Medulla oblongata (tissue), 1 donor: ENCODE measurements at regions not wholly inside any gene's neighbourhood (a gene's known extent, or its start where the extent isn't known, plus 50 kb on each side); places are given as distances from the start of the nearest gene placed in this dataset.

Experiments used
- DNase-seq: peaks from one replicate; pipeline ENCODE4 v3.0.0-alpha.2; 2015; ENCODE audit errors: extremely low spot score

DNA sequence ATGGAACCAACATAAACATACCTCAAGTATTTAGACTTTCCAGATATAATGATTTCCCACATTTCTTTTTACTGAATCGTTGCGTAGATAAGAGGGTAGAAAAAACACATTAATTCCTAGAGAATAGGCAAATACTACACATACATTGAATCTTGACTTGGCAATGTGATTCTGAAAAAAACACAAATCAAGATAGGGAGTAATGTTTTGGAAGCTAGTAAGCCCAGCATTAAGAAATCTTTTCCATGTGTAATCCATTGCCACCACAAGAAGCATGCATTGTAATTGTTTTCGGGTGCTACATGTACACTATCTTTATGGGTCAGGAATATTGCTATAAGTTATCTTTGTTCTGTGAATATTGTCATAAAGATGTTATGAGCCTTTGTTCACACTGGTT, 269.8 kb upstream of the PDGFD start:
- no peak for DNase-seq

DNA sequence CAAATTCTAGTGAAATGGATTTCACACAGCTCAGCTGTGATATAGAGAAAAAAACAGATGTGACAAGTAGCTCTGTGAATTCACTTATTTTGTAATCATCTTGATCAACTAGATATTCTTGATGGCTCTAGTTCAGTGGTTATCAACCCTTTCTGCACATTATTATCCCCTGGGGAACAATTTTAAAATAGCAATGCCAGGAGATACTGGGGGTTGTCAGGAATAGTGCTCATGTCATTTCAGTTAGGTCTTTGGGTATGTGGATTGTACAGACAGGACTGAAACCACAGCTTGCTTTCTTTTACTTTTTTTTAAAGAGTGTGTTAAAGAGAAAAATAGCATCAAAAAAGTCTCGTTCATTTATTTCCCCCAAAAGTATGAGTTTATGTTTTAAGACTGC, 269.0 kb upstream of the PDGFD start:
- no peak for DNase-seq

DNA sequence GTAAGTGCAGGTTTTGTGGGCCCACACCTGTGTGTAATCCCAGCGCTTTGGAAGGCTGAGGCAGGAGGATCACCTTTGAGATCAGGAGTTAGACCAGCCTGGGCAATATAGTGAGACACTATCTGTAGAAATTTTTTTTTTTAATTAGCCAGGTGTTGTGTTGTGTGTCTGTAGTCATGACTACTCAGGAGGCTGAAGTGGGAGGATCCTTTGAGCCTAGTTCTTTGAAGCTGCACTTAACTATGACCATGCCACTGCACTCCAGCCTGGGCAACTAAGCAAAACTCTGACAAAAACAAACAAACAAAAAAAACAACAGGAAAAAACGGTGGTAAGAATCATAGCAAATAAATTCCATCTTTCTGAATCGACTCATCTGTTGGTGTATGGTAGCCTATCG, 268.6 kb upstream of the PDGFD start:
- no peak for DNase-seq

DNA sequence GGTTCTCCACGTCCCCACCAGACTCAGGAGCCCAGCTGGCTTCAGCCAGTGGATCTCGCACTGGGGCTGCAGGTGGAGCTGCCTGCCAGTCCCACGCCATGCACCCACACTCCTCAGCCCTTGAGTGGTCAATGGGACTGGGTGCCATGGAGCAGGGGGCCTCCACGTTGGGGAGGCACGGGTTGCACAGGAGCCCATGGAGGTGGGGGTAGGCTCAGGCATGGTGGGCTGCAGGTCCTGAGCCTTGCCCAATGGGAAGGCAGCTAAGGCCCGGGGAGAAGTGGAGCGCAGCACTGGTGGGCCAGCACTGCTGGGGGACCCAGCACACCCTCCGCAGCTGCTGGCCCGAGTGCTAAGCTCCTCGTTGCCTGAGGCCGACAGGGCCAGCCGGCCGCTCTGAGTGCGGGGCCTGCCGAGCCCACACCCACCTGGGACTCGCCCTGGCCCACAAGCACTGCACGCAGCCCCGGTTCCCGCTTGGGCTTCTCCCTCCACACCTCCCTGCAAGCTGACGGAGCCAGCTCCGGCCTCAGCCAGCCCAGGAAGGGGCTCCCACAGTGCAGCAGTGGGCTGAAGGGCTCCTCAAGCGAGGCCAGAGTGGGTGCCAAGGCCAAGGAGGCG, 258.5 kb upstream of the PDGFD start:
- no peak for DNase-seq

DNA sequence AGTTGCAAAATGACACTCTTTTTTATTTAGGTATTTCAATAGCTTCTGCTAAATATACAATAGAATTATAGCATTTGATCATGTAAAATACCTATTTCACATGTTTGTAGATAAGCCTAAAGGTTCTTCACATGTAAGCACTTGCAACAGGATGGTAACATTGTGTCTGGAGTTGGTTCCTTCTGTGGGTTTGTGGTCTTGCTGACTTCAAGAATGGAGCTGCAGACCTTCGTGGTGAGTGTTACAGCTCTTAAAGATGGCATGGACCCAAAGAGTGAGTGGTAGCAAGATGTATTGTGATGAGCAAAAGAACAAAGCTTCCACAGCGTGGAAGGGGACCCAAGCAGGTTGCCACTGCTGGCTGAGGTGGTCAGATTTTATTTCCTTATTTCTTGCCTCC, 246.4 kb upstream of the PDGFD start:
- DNase-seq: no peak

DNA sequence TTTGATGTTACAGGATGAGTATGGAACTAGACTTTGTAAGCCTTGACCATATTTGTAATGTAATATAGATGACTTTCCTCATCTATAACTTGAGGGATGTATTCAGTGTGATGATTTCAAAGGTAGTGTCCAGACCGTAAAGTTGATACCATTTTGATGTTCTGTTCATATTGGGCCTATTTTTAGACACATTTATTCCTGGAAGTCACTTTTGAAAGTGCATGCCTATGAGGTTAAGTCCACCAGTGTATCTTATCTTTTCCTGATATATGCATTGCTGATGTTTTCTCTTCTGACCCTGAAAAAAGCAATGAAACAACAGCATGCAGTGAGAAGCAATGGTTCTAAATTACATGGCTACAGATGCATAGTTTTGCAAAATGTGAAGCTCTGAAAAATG, 244.7 kb upstream of the PDGFD start:
- no peak for DNase-seq

DNA sequence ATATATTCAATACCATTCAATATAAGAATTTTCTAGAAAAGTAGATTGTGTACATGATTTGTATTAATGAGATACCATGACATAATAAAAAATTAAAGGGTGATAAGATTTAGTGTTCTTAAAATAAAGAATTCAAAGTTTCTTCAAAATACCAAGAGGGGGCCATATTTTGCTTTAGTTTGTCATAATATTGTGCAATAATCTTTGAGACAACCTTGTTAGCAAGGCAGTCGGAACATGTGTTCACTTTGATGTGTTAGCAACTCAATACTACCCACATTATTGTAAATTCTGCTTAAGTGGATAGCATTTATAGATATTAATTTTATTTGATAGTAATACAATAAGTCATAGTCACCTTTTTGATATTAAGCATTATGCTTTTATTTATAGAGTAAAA, 241.3 kb upstream of the PDGFD start:
- no peak for DNase-seq

DNA sequence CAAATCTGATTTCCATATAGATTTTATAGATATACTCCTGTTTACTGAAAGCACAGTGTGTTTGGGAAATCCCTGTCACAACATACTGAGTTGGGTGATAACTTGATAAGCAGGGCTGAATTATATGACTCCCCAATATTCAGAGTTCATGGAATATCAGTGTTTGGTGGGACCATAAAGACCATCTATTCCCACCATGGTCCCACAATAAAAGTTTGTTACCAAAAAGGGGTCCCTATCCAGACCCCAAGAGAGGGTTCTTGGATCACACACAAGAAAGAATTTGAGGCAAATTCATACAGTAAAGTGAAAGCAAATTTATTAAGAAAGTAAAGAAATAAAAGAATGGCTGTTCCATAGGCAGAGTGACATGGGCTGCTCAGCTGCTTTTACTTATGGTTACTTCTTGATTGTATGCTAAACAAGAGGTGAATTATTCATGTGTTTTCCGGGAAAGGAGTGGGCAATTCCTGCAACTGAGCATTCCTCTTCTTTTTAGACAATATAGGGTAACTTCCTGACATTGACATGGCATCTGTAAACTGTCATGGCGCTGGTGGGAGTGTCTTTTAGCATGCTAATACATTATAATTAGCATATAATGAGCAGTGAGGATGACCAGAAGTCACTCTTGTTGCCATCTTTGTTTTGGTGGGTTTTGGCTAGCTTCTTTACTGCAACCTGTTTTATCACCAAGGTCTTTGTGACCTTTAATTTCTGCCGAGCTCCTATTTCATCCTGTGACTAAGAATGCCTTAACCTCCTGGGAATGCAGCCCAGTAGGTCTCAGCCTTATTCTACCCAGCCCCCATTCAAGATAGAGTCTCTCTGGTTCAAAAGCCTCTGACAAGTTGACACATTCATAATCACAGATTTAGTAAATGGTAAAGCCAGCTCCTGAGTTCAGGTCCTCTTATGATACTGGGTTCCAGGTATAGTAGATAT, 240.6 kb upstream of the PDGFD start:
- no peak for DNase-seq

DNA sequence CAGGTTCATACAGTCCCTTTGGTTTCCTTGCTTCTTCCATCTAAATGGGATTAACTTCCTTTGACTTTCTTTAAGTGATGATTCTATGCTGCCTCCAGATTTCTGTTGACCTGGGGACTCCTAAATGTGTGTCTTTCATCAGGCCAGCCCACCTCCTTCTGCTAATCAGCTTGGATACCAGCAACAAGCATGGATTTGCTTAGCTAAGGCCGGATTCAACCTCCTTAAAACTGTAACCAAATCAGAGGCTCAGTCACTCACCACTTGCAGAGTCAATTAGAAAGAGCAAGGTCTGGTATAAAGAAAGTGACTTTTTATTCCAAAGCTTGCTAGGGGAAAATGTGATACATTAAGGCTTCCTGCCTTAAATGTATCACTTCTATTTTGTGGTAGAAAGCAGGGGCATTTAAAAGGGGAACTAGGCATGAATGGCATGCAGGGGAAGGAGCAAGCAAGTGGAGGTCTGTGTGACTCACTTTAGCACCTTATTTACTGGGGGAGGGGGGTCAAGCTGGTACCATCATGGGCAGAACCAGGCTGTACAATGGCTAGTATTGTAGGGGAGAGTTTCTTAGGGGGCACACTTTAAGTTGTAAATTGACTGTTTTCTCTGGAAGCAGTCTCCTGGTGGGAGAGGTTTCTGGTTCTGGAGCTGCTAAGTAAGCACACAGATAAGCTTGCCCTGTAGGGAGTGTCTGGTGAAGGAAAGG, 239.0 kb upstream of the PDGFD start:
- no peak for DNase-seq

DNA sequence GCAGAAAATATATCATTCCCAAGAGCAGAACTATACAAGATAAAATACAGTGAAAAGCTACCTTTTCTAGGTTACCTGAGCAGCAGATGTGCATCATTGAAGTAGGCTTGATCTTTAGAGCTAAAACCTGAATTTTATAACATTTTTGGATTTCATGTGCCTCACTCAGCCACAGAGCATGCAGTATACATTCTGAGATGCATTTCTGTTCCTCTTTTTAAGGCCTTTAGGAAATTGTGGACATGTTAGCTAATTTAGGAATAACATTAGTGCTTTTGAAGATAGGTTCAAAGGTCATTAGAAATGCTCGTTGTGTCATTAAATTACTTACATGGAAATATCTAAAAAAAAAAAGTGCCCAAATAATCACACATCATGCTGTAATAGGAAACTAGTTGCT, 230.6 kb upstream of the PDGFD start:
- DNase-seq: no peak

DNA sequence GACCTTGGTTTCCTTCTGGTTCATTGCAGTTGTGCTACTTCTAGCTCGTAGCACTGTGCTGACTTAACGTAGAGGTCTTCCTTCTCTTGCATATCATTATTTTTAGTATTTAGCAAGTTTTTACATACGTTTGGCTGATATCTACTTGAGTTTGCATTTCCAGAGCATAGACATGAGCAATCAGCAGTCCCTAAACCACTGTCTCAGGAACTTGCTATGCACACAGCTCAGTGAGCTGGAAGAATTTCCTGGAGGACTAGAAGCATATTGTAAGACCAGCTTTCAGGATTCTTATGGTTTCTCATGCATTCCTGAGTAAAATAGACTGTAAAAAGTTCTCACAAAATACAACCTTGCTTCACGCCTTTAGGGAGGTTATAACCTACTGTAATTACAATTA, 226.7 kb upstream of the PDGFD start:
- no peak for DNase-seq

DNA sequence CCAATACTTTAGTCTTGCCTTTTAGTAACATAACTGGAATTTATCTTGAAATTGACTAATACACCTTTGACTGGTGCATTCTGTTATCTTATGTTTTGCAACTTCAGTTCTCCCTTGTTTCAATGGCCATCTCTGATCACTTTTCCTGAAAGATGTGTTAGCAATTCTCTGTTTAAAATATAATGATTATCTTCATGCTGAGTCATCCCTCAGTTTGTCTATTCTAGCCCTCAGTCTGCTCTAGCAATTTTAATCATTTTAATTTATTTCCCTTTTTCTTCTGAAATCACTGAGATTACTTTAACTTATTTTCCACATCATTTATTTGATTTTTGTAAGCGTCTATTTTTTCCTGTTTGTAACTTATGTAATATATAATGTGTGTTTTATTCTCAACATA, 221.9 kb upstream of the PDGFD start:
- DNase-seq: no peak

DNA sequence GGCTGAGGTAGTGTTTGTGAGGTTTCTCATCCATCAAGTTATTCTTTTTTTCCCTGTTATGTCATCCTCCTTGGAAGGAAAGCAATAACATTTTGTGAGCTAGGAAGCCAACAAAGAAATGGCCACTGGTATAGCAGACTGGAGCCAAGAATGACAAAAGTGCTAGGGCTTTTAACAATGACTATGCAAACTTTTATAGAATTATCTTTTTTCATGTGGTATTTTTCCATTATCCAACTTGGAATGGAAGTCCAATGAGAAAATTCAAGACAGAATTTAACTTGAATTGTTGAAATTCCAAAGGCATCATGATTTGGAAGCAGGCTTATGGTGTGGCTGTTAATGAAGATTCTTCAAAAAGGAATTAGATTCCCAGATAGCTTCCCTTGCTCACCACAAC, 216.4 kb upstream of the PDGFD start:
- no peak for DNase-seq

DNA sequence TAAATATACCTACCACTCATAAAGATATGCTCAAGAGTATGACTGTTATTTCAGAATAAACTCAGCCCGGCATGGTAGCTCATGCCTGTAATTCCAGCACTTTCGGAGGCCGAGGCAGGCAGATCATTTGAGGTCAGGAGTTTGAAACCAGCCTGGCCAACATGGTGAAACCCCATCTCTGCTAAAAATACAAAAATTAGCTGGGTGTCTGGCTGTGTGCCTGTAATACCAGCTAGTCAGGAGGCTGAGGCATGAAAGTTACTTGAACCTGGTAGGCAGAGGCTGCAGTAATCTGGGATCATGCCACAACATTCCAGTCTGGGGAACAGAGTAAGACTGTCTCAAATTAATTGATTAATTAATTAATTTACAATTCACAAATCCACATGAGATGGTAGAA, 208.2 kb upstream of the PDGFD start:
- DNase-seq: no peak

DNA sequence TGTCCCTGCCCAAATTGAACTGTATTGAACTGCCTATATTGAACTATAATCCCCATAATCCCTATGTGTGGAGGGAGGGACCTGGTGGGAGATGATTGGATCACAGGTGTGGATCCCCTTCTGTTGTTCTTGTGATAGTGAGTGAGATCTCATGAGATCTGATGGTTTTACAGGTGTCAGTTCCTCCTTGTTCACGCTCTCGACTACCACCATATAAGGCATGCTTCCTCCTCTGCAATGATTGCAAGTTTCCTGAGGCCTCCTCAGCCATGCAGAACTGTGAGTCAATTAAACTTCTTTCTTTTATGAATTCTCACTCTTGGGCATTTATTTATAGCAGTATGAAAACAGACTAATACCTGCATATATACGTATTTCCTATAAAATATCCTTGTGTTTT, 206.5 kb upstream of the PDGFD start:
- no peak for DNase-seq

DNA sequence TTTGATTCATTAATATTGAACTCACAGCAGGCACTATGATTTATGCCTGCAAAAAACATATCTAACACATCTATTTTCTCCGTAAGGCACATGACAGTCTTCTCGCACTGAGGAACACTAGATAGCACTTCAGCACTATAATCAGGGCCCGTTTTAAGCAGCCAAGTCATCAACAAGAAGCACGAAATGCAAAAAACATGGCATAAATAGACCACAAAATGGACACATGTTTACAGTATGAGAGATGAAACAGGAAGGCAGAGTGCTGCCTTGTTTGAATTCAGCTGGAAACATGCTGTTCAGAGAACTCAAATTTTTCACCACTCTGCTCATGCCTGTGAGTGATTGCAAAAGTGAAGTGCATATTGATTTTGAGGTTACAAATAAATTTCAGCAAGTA, 205.8 kb upstream of the PDGFD start:
- no peak for DNase-seq

DNA sequence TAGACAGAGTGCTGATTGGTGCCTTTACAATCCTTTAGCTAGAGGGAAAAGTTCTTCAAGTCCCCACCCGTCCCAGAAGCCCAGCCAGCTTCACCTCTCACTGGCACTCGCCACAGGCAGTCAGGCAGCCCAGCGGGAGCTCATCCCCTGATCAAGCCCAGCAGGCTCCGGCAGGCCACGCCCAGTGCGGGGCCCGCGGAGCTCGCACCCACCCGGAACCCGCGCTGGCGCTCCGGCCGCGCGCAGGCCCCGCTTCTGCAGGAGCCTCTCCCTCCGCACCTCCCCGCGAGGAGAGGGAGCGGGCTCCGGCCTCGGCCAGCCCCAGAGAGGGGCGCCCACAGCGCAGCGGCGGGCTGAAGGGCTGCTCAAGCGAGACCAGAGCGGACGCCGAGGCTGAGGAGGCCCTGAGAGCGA, 202.4 kb upstream of the PDGFD start:
- DNase-seq: no peak

DNA sequence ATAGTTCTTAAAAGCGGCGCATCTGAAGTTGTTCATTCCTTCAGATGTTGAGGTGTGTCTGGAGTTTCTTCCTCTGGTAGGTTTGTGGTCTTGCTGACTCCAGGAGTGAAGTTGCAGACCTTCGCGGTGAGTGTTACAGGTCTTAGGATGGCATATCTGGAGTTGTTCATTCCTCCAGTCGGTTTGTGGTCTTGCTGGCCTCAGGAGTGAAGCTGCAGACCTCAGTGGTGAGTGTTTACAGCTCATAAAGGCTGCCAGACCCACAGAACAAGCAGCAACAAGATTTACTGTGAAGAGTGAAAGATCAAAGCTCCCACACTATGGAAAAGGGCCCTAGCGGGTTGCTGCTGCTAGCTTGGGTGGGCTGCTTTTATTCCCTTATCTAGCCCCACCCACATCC, 201.7 kb upstream of the PDGFD start:
- no peak for DNase-seq

DNA sequence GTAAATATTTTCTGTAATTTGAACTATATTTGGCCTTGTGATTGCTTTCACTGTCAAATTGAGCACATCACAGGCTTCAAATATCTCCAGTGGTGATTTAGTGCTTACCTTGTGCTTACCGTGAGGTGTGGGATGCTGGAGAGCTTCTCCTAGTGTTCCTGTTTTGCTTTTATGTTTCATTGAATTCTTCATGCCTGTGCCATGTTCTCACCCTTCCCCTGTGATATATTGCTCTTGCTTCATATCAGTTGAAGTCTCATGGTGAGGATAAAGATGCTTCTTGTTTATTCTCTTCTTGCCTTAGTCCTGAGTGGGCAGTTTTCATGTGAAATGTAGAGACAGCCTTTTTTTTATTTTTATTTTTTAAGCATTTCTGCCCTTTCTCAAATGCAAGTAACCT, 198.0 kb upstream of the PDGFD start:
- DNase-seq: no peak

DNA sequence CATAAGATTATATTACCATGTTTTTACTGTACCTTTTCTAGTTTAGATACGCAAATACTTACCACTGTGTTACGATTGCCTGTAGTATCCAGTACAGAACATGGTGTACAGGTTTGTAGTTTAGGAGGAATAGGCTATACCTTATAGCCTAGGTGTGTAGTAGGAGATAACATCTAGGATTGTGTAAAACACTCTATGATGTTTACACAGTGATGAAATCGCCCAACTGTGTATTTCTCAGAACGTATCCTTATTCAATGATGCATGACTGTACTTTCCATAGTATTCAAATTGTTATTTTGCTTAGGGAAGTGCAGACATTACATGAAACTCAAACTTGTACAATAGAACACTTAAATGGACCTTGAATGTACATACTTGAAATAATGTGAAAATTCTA, 188.1 kb upstream of the PDGFD start:
- DNase-seq: no peak

DNA sequence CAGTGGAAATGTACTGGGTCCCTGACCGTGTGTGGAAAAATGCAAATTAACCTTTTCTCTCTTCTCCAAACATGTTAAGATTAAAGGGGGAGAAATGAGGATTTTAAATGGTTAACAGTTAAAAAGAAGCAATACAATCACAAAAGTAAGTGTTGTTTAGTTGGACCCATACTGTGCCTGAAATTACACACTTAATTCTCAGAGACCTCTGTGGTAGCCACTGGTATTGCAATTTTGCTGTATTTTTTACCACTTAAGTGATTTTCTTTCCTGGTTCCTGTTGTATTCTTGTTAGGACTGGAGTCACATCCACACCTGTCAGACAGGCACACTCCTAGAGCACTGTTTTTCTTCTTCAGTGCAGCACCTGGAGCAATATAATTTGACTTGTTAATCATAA, 179.6 kb upstream of the PDGFD start:
- no peak for DNase-seq

DNA sequence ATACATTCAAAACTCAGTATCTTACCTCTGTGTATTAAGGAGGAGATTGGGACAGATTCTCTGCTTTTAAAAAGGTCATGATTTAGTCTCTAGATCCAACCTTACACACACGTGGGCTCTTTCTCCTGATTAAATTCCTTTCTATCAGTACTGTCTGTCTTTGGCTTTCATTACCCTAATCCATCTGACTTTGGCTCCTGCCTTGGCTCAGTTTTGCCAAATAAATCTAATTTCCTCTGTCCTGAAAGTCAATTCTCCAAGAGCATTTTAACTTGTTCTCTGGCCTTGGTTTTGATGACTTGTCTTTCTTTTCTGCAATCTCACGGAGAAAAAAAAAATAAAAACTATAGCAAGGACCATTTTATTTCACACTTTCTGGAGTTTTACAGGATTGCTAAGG, 176.6 kb upstream of the PDGFD start:
- no peak for DNase-seq

DNA sequence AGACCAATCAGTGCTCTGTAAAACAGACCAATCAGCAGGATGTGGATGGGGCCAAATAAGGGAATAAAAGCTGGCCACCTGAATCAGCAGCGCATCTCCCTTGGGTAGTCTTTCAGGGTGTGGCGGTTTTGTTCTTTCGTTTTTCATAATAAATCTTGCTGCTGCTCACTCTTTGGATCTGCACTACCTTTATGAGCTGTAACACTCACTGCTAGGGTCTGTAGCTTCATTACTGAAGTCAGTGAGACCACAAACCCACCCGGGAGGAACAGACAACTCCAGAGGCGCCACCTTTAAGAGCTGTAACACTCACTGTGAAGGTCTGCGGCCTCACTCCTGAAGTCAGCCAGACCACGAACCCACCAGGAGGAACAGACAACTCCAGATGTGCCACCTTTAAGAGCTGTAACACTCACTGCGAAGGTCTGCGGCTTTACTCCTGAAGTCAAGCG, 175.5 kb upstream of the PDGFD start:
- DNase-seq: no peak
